ENCODE measurements at regions not wholly inside any gene's neighbourhood (a gene's known extent, or its start where the extent isn't known, plus 50 kb on each side); places are given as distances from the start of the nearest gene placed in this dataset.

GRCh38 chr6:14856177-14856576, 389.7 kb upstream of the JARID2 start:
- in situ Hi-C loops (cut with HindIII; ENCODE audit: low sequenced_read_pairs) = no loop called here
- DNase-seq (ENCODE audit: low spot score) = no peak

GRCh38 chr6:14857001-14857400, 388.9 kb upstream of the JARID2 start:
- no peak for DNase-seq (ENCODE audit: low spot score)
- in situ Hi-C loops (cut with HindIII; ENCODE audit: low sequenced_read_pairs) = no loop called here

- no peak for DNase-seq (ENCODE audit: low spot score)
- in situ Hi-C loops (cut with HindIII; ENCODE audit: low sequenced_read_pairs) = no loop called here
Observed at GRCh38 chr6:14857501-14857900, 388.4 kb upstream of the JARID2 start.

- in situ Hi-C loops (cut with HindIII; ENCODE audit: low sequenced_read_pairs) = no loop called here
- no peak for DNase-seq (ENCODE audit: low spot score)
Observed at GRCh38 chr6:14858808-14859207, 387.1 kb upstream of the JARID2 start.

- in situ Hi-C loops (cut with HindIII; ENCODE audit: low sequenced_read_pairs) = no loop called here
- no peak for DNase-seq (ENCODE audit: low spot score)
Observed at GRCh38 chr6:14860774-14861173, 385.1 kb upstream of the JARID2 start.

GRCh38 chr6:14861491-14861943, 384.4 kb upstream of the JARID2 start:
- DNase-seq (ENCODE audit: low spot score) = no peak

GRCh38 chr6:14862845-14863244, 383.0 kb upstream of the JARID2 start:
- peak; percentile 44 for DNase-seq (ENCODE audit: low spot score)
- in situ Hi-C loops (cut with HindIII; ENCODE audit: low sequenced_read_pairs) = no loop called here

More at GRCh38 chr6:14861491-14861943, 384.4 kb upstream of the JARID2 start:
- in situ Hi-C loops (cut with HindIII; ENCODE audit: low sequenced_read_pairs) = no loop called here

- DNase-seq (ENCODE audit: low spot score) = peak; percentile 94
Observed at GRCh38 chr6:14863902-14864850, 381.7 kb upstream of the JARID2 start.

GRCh38 chr6:14865531-14866100, 380.3 kb upstream of the JARID2 start:
- in situ Hi-C loops (cut with HindIII; ENCODE audit: low sequenced_read_pairs) = no loop called here

More at GRCh38 chr6:14863902-14864850, 381.7 kb upstream of the JARID2 start:
- in situ Hi-C loops (cut with HindIII; ENCODE audit: low sequenced_read_pairs) = no loop called here

GRCh38 chr6:14867802-14868201, 378.1 kb upstream of the JARID2 start:
- no peak for DNase-seq (ENCODE audit: low spot score)
- in situ Hi-C loops (cut with HindIII; ENCODE audit: low sequenced_read_pairs) = no loop called here

More at GRCh38 chr6:14865531-14866100, 380.3 kb upstream of the JARID2 start:
- no peak for DNase-seq (ENCODE audit: low spot score)

GRCh38 chr6:14871221-14871620, 374.6 kb upstream of the JARID2 start:
- DNase-seq (ENCODE audit: low spot score) = peak; percentile 96
- in situ Hi-C loops (cut with HindIII; ENCODE audit: low sequenced_read_pairs) = no loop called here

- in situ Hi-C loops (cut with HindIII; ENCODE audit: low sequenced_read_pairs) = no loop called here
Observed at GRCh38 chr6:14873101-14873500, 372.8 kb upstream of the JARID2 start.

GRCh38 chr6:14873781-14874441, 372.0 kb upstream of the JARID2 start:
- in situ Hi-C loops (cut with HindIII; ENCODE audit: low sequenced_read_pairs) = no loop called here

More at GRCh38 chr6:14873101-14873500, 372.8 kb upstream of the JARID2 start:
- DNase-seq (ENCODE audit: low spot score) = no peak

GRCh38 chr6:14874975-14875480, 370.8 kb upstream of the JARID2 start:
- DNase-seq (ENCODE audit: low spot score) = no peak
- in situ Hi-C loops (cut with HindIII; ENCODE audit: low sequenced_read_pairs) = no loop called here

More at GRCh38 chr6:14873781-14874441, 372.0 kb upstream of the JARID2 start:
- DNase-seq (ENCODE audit: low spot score) = no peak

- in situ Hi-C loops (cut with HindIII; ENCODE audit: low sequenced_read_pairs) = no loop called here
- no peak for DNase-seq (ENCODE audit: low spot score)
Observed at GRCh38 chr6:14875481-14876063, 370.3 kb upstream of the JARID2 start.

GRCh38 chr6:14876778-14877613, 368.9 kb upstream of the JARID2 start:
- DNase-seq (ENCODE audit: low spot score) = peak; percentile 81
- in situ Hi-C loops (cut with HindIII; ENCODE audit: low sequenced_read_pairs) = no loop called here

GRCh38 chr6:14877758-14878157, 368.1 kb upstream of the JARID2 start:
- DNase-seq (ENCODE audit: low spot score) = no peak
- in situ Hi-C loops (cut with HindIII; ENCODE audit: low sequenced_read_pairs) = no loop called here

- DNase-seq (ENCODE audit: low spot score) = peak; percentile 82
- in situ Hi-C loops (cut with HindIII; ENCODE audit: low sequenced_read_pairs) = no loop called here
Observed at GRCh38 chr6:14880052-14880451, 365.8 kb upstream of the JARID2 start.
